Prostate gland (tissue), 2 donors: ENCODE measurements at regions not wholly inside any gene's neighbourhood (a gene's known extent, or its start where the extent isn't known, plus 50 kb on each side); places are given as distances from the start of the nearest gene placed in this dataset.

Experiments
- DNase-seq: peaks from one replicate; pipeline ENCODE4 v3.0.0-alpha.2; 2019; ENCODE audit warnings: low spot score
- H3K27ac ChIP-seq, 2 donors: fragments of 200-600 bp; sonication (generic); 2 replicates each; pipeline ENCODE4 v1.5.1; 2017 to 2019
- H3K27me3 ChIP-seq: fragments of 200-600 bp; sonication (generic); replicated peaks from 2 replicates; pipeline ENCODE4 v1.5.1; 2019; ENCODE audit not compliant: insufficient read depth
- H3K36me3 ChIP-seq, 2 donors: fragments of 200-600 bp; sonication (generic); 1 replicate in 1 of 2; 2 replicates in 1 of 2; pipeline versions ENCODE4 v1.5.1 to v1.8.1; 2017 to 2019
- H3K4me1 ChIP-seq: fragments of 200-600 bp; sonication (generic); replicated peaks from 2 replicates; pipeline ENCODE4 v1.5.1; 2019
- H3K4me3 ChIP-seq, 2 donors: fragments of 200-600 bp; sonication (generic); 2 replicates each; pipeline ENCODE4 v1.5.1; 2017 to 2019
- H3K9me3 ChIP-seq: fragments of 200-600 bp; sonication (generic); 2 replicates; pipeline ENCODE4 v1.5.1; 2017
- CTCF ChIP-seq, 4 experiments: fragments of 200-600 bp in 2 of 4; fragments of 450-650 bp in 2 of 4; sonication (generic) in 2 of 4; IDR thresholded peaks; 1 replicate in 3 of 4; 2 replicates in 1 of 4; pipeline ENCODE4 v1.5.1; 2016 to 2019; ENCODE audit warnings: antibody characterized with exemption in 4 of 4, mild to moderate bottlenecking in 2 of 4, moderate library complexity in 2 of 4
- POLR2A ChIP-seq: fragments of 450-650 bp; IDR thresholded peaks from one replicate; pipeline ENCODE4 v1.6.1; 2016; ENCODE audit warnings: antibody characterized with exemption, mild to moderate bottlenecking
- POLR2AphosphoS5 ChIP-seq: sonication (generic); formaldehyde crosslinking; IDR thresholded peaks from one replicate; pipeline ENCODE4 v1.6.1; 2017; ENCODE audit warnings: antibody characterized with exemption
- WGBS: methylation state at CpG from one replicate; pipeline ENCODE4 v1.1.5; 2018; 5-methylcytosine and 5-hydroxymethylcytosine counted together
- intact Hi-C: fragments of 100-400 bp; cut with DNase I; formaldehyde crosslinking; loops from one replicate; pipeline ENCODE4 v1.14.2; 2022

- Histone ChIP-seq H3K4me1 (no peaks in the 10 kb centered on the region), H3K27me3 (no peaks in the 10 kb centered on the region), H3K27ac (no peak overlapping the region), H3K4me3 (no peak overlapping the region), H3K36me3 (no peaks in the 10 kb centered on the region), H3K9me3 (no peaks in the 10 kb centered on the region)
- intact Hi-C loops: no loop called here
- TF ChIP-seq CTCF (IDR thresholded peaks at IDR 0.05): no peak
- no peak for TF ChIP-seq POLR2AphosphoS5
- no peak for TF ChIP-seq POLR2A
- no peak for DNase-seq
- WGBS: 80% methylated on average over 10 of the region's 10 CpGs
These were observed 652.9 kb downstream of the PLA2G4A start for GRCh38 chr1:187481581-187482148.

GRCh38 chr1:187490266-187490665 lies 661.5 kb downstream of the PLA2G4A start:
- TF ChIP-seq POLR2AphosphoS5 (no peak), CTCF (IDR thresholded peaks at IDR 0.05) (no peak), POLR2A (no peak)
- DNase-seq: no peak
- H3K4me1 ChIP-seq: no peaks in the 10 kb centered on the region
- no peak overlapping the region for H3K4me3 ChIP-seq
- H3K9me3 ChIP-seq: no peaks in the 10 kb centered on the region
- no peaks in the 10 kb centered on the region for H3K36me3 ChIP-seq
- H3K27me3 ChIP-seq: no peaks in the 10 kb centered on the region
- H3K27ac ChIP-seq: no peak overlapping the region
- intact Hi-C loops: no loop called here
- WGBS: 74% methylated on average over 3 of the region's 3 CpGs

GRCh38 chr1:187491082-187491720 lies 662.5 kb downstream of the PLA2G4A start:
- Histone ChIP-seq H3K27me3 (no peaks in the 10 kb centered on the region), H3K36me3 (no peaks in the 10 kb centered on the region), H3K9me3 (no peaks in the 10 kb centered on the region), H3K27ac (no peak overlapping the region), H3K4me3 (no peak overlapping the region), H3K4me1 (no peaks in the 10 kb centered on the region)
- intact Hi-C loops: no loop called here
- 67% methylated on average over 5 of the region's 5 CpGs for WGBS
- TF ChIP-seq POLR2A (no peak), POLR2AphosphoS5 (no peak), CTCF (IDR thresholded peaks at IDR 0.05) (no peak)
- no peak for DNase-seq

- intact Hi-C loops: no loop called here
- TF ChIP-seq POLR2A (no peak), CTCF (IDR thresholded peaks at IDR 0.05) (no peak), POLR2AphosphoS5 (no peak)
- WGBS: 42% methylated on average over 1 of the region's 1 CpG
These were observed 669.3 kb downstream of the PLA2G4A start for GRCh38 chr1:187498028-187498427.

GRCh38 chr1:187504779-187505178 lies 676.0 kb downstream of the PLA2G4A start:
- H3K4me1 ChIP-seq: no peaks in the 10 kb centered on the region
- H3K36me3 ChIP-seq: no peaks in the 10 kb centered on the region
- H3K27me3 ChIP-seq: no peaks in the 10 kb centered on the region
- DNase-seq: no peak
- intact Hi-C loops: no loop called here
- TF ChIP-seq CTCF (IDR thresholded peaks at IDR 0.05) (no peak), POLR2AphosphoS5 (no peak), POLR2A (no peak)
- no peak overlapping the region for H3K27ac ChIP-seq
- H3K4me3 ChIP-seq: no peak overlapping the region
- H3K9me3 ChIP-seq: no peaks in the 10 kb centered on the region

More at GRCh38 chr1:187498028-187498427, 669.3 kb downstream of the PLA2G4A start:
- no peaks in the 10 kb centered on the region for H3K4me1 ChIP-seq
- H3K36me3 ChIP-seq: no peaks in the 10 kb centered on the region
- H3K4me3 ChIP-seq: no peak overlapping the region
- no peak for DNase-seq
- no peaks in the 10 kb centered on the region for H3K27me3 ChIP-seq
- no peaks in the 10 kb centered on the region for H3K9me3 ChIP-seq
- H3K27ac ChIP-seq: no peak overlapping the region
